ENCODE measurements at regions not wholly inside any gene's neighbourhood (a gene's known extent, or its start where the extent isn't known, plus 50 kb on each side); places are given as distances from the start of the nearest gene placed in this dataset.

DNA sequence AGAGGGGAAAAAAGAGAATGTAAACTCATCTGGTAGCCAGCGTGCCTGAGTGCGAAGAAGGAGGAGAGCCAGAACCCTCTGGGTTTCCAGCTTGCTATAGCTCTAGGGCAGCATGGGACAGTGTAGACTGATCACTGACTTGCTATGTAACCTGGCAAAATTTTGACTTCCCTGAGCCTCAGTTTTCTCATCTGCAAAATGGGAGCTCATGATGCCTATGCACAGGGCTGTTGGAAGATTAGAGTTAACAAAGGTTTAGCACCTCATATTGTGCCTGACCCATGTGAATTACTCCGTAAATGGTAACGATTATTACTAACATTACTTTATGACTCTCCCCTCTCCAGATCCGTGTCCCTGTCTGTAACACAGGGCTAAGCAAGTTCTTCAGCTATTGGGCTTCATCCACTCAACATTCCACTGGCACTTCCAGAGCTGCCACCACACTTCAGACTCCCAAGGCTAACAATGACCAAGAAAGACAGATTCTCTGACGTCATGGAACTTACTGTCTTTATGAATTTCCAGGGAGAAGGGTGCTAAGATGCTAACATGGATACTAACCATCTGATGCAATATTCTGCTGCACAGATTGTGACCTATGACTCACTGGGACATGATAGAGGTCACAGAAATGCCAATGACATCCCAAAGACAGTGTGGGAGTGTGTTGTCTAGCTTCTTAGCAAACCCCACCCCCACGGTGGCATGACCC is 195.2 kb downstream of the TRIM29 start:
- TF ChIP-seq, protein P1, sequence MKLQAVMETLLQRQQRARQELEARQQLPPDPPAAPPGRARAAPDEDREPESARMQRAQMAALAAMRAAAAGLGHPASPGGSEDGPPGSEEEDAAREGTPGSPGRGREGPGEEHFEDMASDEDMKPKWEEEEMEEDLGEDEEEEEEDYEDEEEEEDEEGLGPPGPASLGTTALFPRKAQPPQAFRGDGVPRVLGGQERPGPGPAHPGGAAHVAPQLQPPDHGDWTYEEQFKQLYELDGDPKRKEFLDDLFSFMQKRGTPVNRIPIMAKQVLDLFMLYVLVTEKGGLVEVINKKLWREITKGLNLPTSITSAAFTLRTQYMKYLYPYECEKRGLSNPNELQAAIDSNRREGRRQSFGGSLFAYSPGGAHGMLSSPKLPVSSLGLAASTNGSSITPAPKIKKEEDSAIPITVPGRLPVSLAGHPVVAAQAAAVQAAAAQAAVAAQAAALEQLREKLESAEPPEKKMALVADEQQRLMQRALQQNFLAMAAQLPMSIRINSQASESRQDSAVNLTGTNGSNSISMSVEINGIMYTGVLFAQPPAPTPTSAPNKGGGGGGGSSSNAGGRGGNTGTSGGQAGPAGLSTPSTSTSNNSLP (IDR thresholded peaks at IDR 0.05; ENCODE audit: low read depth, low read length) = no peak
- TF ChIP-seq TFE3 (CRISPR knock-in tag; IDR thresholded peaks at IDR 0.05) (no peak), CREB1 (IDR thresholded peaks at IDR 0.05) (peak; percentile 96), CREB1 (CRISPR knock-in tag; IDR thresholded peaks at IDR 0.05) (no peak), ZNF382 (CRISPR knock-in tag; IDR thresholded peaks at IDR 0.05; ENCODE audit: borderline replicate concordance) (no peak), ASH2L (IDR thresholded peaks at IDR 0.05; ENCODE audit: insufficient read length, low read depth, low read length) (no peak), NCOA2 (CRISPR knock-in tag; IDR thresholded peaks at IDR 0.05) (no peak), ZNF781 (CRISPR knock-in tag; IDR thresholded peaks at IDR 0.05; ENCODE audit: borderline replicate concordance, not compliant biosample characterization) (no peak), RXRA (CRISPR knock-in tag; IDR thresholded peaks at IDR 0.05) (no peak), FOXP1 (IDR thresholded peaks at IDR 0.05) (no peak), FOXP1 (CRISPR knock-in tag; IDR thresholded peaks at IDR 0.05) (no peak)

All from HepG2 (cell line).